Astrocyte (in vitro differentiated cells and primary cell): ENCODE measurements at regions not wholly inside any gene's neighbourhood (a gene's known extent, or its start where the extent isn't known, plus 50 kb on each side); places are given as distances from the start of the nearest gene placed in this dataset.
A peak's percentile ranks its signal among the peaks of the same experiment; 100 is the strongest.

ENCODE experiments used
- DNase-seq: peaks from one replicate; pipeline ENCODE4 v3.0.0-alpha.2; 2010; ENCODE audit warnings: low read depth
- FAIRE-seq: peaks from 2 replicates; lab custom pipeline; 2011; peaks lifted over from hg19 to GRCh38; lab: Jason Lieb, UNC
- H2AFZ ChIP-seq: 2 replicates; pipeline ENCODE4 v1.6.0; 2012; ENCODE audit warnings: low read depth, low read length, inconsistent platforms
- H3K27ac ChIP-seq: 2 replicates; pipeline ENCODE4 v1.5.1; 2011; ENCODE audit warnings: low read depth, low read length, inconsistent platforms
- H3K27me3 ChIP-seq: 2 replicates; pipeline ENCODE4 v1.6.0; 2011; ENCODE audit warnings: low read length, inconsistent platforms; ENCODE audit not compliant: insufficient read depth
- H3K36me3 ChIP-seq: 2 replicates; pipeline ENCODE4 v1.5.1; 2011; ENCODE audit warnings: low read length, inconsistent platforms; ENCODE audit not compliant: insufficient read depth
- H3K4me1 ChIP-seq: 2 replicates; pipeline ENCODE4 v1.5.1; 2011; ENCODE audit warnings: low read length, inconsistent platforms; ENCODE audit not compliant: insufficient read depth
- H3K4me2 ChIP-seq: 2 replicates; pipeline ENCODE4 v1.6.0; 2012; ENCODE audit warnings: low read length, inconsistent platforms
- H3K4me3 ChIP-seq: 2 replicates; pipeline ENCODE4 v1.5.1; 2011; ENCODE audit warnings: low read depth, mild to moderate bottlenecking, low read length, inconsistent platforms; ENCODE audit not compliant: insufficient read depth
- H3K79me2 ChIP-seq: 2 replicates; pipeline ENCODE4 v1.6.0; 2012; ENCODE audit warnings: mild to moderate bottlenecking, low read length, inconsistent platforms; ENCODE audit not compliant: insufficient read depth
- H3K9ac ChIP-seq: 2 replicates; pipeline ENCODE4 v1.6.0; 2012; ENCODE audit warnings: mild to moderate bottlenecking, low read length, inconsistent platforms
- H3K9me3 ChIP-seq: 2 replicates; pipeline ENCODE4 v1.5.1; 2012; ENCODE audit warnings: low read depth, mild to moderate bottlenecking, low read length, inconsistent platforms; ENCODE audit not compliant: insufficient read depth
- H4K20me1 ChIP-seq: 2 replicates; pipeline ENCODE4 v1.6.0; 2012; ENCODE audit warnings: low read length, inconsistent platforms; ENCODE audit not compliant: insufficient read depth
- H3K27ac Mint-ChIP-seq: one replicate; pipeline ENCODE4 v1.8.0; 2021; ENCODE audit warnings: mild to moderate bottlenecking, mixed read lengths; ENCODE audit not compliant: unreplicated experiment
- H3K27me3 Mint-ChIP-seq: one replicate; pipeline ENCODE4 v1.8.0; 2021; ENCODE audit warnings: low read depth, mixed read lengths; ENCODE audit not compliant: unreplicated experiment
- H3K36me3 Mint-ChIP-seq: one replicate; pipeline ENCODE4 v1.8.0; 2021; ENCODE audit warnings: low read depth, mixed read lengths; ENCODE audit not compliant: unreplicated experiment
- H3K4me1 Mint-ChIP-seq: one replicate; pipeline ENCODE4 v1.8.0; 2021; ENCODE audit warnings: low read depth, mixed read lengths; ENCODE audit not compliant: unreplicated experiment
- H3K4me3 Mint-ChIP-seq: one replicate; pipeline ENCODE4 v1.8.0; 2021; ENCODE audit warnings: mild to moderate bottlenecking, moderate library complexity, mixed read lengths; ENCODE audit not compliant: unreplicated experiment
- H3K9me3 Mint-ChIP-seq: one replicate; pipeline ENCODE4 v1.8.0; 2021; ENCODE audit warnings: mild to moderate bottlenecking, mixed read lengths; ENCODE audit not compliant: unreplicated experiment
- EZH2 ChIP-seq: IDR thresholded peaks from 2 replicates; pipeline ENCODE4 v1.6.1; 2012; ENCODE audit warnings: mild to moderate bottlenecking, low read length, inconsistent platforms; ENCODE audit not compliant: insufficient read depth
- TF ChIP-seq, protein P1 (sequence below): IDR thresholded peaks from 2 replicates; pipeline ENCODE4 v1.5.1; 2011; ENCODE audit warnings: low read depth, mild to moderate bottlenecking, inconsistent platforms, low read length, moderate library complexity; ENCODE audit not compliant: insufficient read depth

DNA sequence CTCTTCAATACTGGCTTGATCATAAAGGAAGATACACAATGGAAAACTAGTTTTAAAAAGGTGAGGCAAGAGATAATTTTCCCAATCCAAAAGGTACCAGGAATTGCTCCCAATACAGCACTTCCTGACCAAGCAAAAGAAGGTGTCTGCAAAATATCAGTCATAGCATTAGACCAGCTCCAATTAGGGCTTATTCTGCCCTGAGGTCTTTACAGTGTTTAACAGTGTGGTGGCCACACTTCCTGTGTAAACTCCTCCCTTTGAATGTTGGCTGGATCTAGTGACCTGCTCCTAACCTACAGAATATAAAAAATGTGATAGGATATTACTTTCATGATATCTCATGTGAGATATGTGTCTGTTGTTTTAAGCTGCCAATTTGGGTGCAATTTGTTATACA lies 57.1 kb upstream of the BTN3A2 start:
- Histone ChIP-seq H3K79me2 (no peaks in the 10 kb centered on the region), H3K4me3 (no peak overlapping the region), H3K9ac (no peak overlapping the region), H3K27ac (no peak overlapping the region), H4K20me1 (peaks cover 3% of the 10 kb centered on the region), H3K4me1 (peaks cover 16% of the 10 kb centered on the region), H3K4me2 (no peak overlapping the region), H3K9me3 (no peaks in the 10 kb centered on the region), H3K27me3 (no peaks in the 10 kb centered on the region), H2AFZ (no peak overlapping the region), H3K36me3 (no peaks in the 10 kb centered on the region)
- FAIRE-seq = no peak
- no peak for TF ChIP-seq EZH2
- TF ChIP-seq, protein P1, sequence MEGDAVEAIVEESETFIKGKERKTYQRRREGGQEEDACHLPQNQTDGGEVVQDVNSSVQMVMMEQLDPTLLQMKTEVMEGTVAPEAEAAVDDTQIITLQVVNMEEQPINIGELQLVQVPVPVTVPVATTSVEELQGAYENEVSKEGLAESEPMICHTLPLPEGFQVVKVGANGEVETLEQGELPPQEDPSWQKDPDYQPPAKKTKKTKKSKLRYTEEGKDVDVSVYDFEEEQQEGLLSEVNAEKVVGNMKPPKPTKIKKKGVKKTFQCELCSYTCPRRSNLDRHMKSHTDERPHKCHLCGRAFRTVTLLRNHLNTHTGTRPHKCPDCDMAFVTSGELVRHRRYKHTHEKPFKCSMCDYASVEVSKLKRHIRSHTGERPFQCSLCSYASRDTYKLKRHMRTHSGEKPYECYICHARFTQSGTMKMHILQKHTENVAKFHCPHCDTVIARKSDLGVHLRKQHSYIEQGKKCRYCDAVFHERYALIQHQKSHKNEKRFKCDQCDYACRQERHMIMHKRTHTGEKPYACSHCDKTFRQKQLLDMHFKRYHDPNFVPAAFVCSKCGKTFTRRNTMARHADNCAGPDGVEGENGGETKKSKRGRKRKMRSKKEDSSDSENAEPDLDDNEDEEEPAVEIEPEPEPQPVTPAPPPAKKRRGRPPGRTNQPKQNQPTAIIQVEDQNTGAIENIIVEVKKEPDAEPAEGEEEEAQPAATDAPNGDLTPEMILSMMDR = no peak
- Mint-ChIP-seq H3K9me3 (peaks cover 1% of the 10 kb centered on the region), H3K4me1 (peaks cover 19% of the 10 kb centered on the region), H3K27me3 (no peaks in the 10 kb centered on the region), H3K36me3 (no peaks in the 10 kb centered on the region), H3K27ac (no peak overlapping the region), H3K4me3 (no peak overlapping the region)
- no peak for DNase-seq

DNA sequence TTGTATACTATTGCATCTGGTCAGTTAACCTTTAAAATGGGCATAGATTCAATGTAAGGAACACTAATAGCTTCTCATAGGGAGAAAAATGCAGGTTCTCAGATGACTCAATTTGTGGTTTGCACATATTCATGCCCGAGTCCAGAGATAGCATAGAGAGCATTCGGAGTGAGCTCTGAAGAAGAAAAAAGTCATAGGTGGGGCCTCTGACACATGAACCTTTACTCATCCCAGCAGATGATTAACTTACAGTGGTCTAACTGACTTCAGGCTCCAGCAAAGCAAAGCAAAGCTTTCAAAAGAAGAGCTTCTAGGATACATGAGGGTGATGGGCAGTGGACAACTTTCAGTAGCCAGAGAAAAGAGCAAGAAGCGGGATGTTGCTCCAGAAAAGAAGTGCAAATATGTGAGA lies 55.3 kb upstream of the BTN3A2 start:
- Mint-ChIP-seq H3K36me3 (no peaks in the 10 kb centered on the region), H3K27ac (peak overlapping the region; percentile 2), H3K27me3 (no peaks in the 10 kb centered on the region), H3K4me3 (no peak overlapping the region), H3K9me3 (peaks cover 1% of the 10 kb centered on the region), H3K4me1 (peaks cover 19% of the 10 kb centered on the region)
- TF ChIP-seq EZH2 = no peak
- TF ChIP-seq, protein P1 = no peak
- FAIRE-seq (peak; percentile 52), DNase-seq (peak; percentile 83)
- Histone ChIP-seq H4K20me1 (peaks cover 3% of the 10 kb centered on the region), H3K27ac (peak overlapping the region; percentile 31), H3K27me3 (no peaks in the 10 kb centered on the region), H3K9ac (no peak overlapping the region), H3K4me2 (peak overlapping the region; percentile 67), H3K9me3 (no peaks in the 10 kb centered on the region), H3K4me1 (peaks cover 16% of the 10 kb centered on the region), H3K36me3 (no peaks in the 10 kb centered on the region), H3K4me3 (peak overlapping the region; percentile 31), H3K79me2 (no peaks in the 10 kb centered on the region), H2AFZ (no peak overlapping the region)

DNA sequence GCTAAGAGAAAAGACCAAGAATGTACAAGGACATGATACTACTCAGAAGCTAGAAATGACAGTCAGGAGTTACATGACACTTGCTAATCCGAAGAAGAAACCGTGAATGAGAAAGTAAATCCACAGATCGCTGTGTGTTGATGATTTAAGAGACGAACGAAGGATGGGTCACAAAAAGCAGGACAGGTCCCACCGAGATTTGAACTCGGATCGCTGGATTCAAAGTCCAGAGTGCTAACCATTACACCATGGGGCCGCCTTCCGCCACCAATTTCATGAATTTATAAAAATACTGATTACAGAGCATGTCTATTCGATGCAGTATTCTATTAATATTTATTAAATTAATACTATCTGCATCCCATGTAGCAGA lies 54.0 kb upstream of the BTN3A2 start:
- H3K27ac ChIP-seq = no peak overlapping the region
- H3K4me2 ChIP-seq = peak overlapping the region; percentile 89
- Mint-ChIP-seq H3K27ac (no peak overlapping the region), H3K36me3 (no peaks in the 10 kb centered on the region), H3K9me3 (no peaks in the 10 kb centered on the region), H3K27me3 (no peaks in the 10 kb centered on the region), H3K4me1 (peaks cover 19% of the 10 kb centered on the region), H3K4me3 (peak overlapping the region; percentile 18)
- H3K36me3 ChIP-seq = no peaks in the 10 kb centered on the region
- H3K9ac ChIP-seq = no peak overlapping the region
- H3K4me3 ChIP-seq = peak overlapping the region; percentile 88
- no peaks in the 10 kb centered on the region for H3K9me3 ChIP-seq
- no peaks in the 10 kb centered on the region for H3K27me3 ChIP-seq
- H3K4me1 ChIP-seq = peaks cover 16% of the 10 kb centered on the region
- FAIRE-seq (no peak), DNase-seq (peak; percentile 53)
- no peak overlapping the region for H2AFZ ChIP-seq
- no peaks in the 10 kb centered on the region for H3K79me2 ChIP-seq
- peaks cover 3% of the 10 kb centered on the region for H4K20me1 ChIP-seq
- TF ChIP-seq EZH2 = no peak
- TF ChIP-seq, protein P1 = no peak
